HG03558 (cell line): ENCODE measurements at regions not wholly inside any gene's neighbourhood (a gene's known extent, or its start where the extent isn't known, plus 50 kb on each side); places are given as distances from the start of the nearest gene placed in this dataset.
"Not testable (repeated sequence)": the region's sequence is repeated elsewhere in the genome, so short reads cannot be mapped to it uniquely, and the experiment has no call there.

Experiments used
- ATAC-seq: cut with Tn5 transposase; IDR thresholded peaks from one replicate; pipeline ENCODE4 v1.9.1; 2021; ENCODE audit warnings: moderate number of reproducible peaks; ENCODE audit not compliant: unreplicated experiment; ENCODE audit errors: extremely low read depth

DNA sequence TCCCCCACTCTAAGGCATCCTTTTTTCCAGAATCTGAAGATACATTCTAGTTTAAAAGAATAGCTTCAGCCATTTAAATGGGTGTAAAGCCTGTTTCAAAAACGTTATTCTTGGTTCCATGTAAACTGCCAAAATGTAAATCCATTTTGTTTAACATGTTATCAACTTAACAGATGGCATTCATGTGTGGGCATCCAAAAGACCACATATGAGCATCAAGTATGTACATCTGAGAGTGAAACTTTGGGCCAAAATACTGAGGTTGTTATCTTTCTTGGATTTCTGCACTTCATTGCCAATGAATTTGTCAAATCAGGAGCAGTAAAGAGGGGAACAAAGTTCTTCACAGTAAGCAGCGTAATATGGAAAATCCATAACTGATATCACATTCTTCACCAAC lies 395.4 kb downstream of the ZNF804A start:
- ATAC-seq = no peak

DNA sequence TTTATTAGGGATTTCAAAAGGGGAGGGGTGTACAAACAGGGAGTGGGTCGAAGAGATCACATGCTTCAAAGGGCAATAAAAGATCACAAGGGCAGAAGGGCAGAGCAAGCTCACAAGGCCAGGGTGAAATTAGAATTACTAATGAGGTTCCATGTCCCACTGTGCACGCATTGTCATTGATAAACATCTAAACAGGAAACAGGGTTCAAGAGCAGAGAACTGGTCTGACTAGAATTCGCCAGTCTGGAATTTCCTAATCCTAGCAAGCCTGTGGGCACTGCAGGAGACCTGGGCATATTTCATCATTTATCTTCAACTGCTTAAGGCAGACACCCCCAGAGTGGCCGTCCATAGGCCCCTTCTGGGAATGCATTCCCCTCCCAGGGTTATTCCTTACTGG lies 408.2 kb downstream of the ZNF804A start:
- ATAC-seq = no peak

DNA sequence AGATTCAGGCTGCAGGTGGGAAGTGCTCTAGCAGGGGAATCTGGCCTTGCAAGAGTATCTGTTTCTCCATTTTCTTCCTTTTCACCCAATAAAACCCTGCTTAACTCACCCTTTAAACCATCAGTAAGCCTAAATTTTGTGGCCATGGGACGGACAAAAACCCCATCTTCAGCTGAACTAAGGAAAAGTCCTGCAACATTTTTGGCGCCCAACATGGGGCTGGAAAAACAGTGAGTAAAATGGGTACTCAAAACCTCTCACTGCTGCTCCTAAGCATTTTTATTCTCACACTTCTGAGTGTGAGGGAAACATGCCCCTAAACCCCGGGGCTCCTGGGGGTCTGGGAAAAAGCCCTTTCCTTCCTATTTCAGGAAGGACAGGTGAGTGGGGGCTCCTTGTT lies 414.3 kb downstream of the ZNF804A start:
- ATAC-seq = no peak

DNA sequence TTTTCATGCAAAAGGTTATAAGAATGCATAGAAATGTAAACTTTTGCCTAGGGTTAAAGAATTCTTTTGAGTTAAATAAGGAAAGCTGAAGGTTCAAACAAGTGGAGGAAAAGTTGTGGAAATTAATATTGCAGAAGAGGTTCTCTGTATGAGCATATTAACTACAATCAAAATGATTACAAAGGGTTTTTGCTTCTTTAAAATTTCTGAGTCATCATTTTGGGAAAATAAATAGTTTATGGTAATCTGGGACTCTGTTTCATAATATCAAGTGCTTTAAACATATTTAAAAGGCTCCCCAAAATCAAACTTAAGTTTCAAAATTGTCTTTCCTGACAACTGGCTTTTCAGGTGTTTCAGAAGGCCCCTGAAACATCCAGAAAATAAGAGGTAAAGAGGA lies 415.7 kb downstream of the ZNF804A start:
- ATAC-seq = no peak

DNA sequence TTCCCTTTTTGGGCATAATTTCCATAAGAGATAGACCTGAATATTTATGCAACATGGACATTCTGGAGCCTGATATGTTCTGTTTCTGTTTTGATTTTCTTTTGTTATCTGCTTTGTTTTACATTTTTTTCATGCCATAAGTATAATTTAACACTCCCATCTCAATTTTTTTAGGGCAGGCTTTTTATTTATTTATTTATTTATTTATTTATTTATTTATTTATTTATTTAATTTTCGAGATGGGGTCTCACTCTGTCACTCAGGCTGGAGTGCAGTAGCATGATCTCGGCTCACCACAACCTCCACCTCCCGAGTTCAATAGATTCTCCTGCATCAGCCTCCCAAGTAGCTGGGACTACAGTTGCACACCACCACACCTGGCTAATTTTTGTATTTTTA lies 427.6 kb downstream of the ZNF804A start:
- ATAC-seq = not testable (repeated sequence)

DNA sequence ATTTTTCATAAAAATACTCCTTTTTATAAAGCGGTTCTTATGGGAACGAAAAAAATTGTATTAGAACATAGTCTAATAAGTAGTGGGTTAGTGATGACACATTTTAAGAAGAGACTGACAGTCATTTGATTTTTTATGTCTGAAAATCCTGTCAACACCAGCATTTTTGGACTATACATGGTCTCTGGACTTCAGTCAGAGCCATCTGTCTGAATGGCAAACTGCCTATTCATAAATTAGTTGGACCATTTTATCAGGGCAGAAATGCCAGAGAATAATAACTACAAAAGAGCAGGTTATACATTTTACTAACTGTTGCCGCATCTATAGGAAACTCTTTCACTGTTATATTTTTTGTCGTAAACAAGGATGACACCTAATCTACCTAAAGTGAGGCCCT lies 437.6 kb downstream of the ZNF804A start:
- ATAC-seq = no peak

DNA sequence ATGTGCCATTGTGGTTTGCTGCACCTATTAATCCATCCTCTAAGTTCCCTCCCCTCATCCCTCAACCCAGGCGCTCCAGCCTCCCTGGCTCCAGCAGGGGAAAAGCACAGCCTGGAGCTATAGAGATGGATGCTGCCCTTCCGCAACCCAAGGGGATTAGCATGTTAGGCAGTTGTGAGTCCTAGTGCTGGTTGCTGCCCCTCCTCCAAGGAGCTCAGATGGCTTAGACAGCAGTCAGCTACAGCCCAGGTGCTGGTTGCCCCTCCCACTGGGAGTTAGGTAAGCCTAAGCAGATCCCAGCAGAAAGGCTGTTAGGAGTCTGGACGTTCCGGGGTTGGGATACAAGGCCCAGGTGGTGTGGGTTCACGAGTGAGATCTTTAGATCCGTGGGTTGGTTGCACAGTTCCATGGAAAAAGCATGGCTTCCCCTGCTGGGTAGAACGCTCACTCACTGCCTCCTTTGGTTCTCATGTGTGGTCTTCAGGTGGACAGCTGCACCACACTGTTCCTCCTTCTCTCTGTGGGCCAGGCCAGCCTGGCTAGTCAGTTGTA lies 446.1 kb downstream of the ZNF804A start:
- ATAC-seq = no peak

DNA sequence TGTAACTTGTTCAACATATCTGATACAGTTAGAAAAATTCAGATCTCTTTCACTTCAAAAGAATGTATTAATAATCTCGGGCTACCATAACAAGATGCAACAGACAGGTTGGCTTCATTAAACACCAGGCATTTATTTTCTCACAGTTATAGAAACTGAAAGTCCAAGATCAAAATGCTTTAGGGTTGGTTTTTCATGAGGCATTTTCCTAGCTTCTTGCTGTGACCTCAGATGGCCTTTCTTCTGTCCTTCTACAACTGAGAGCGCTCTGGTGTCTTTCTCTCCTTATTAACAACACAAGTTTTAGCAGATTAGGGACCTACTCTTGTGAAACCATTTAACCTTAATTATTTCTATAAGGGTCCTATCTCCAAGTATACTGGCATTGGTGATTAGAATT lies 452.5 kb downstream of the ZNF804A start:
- ATAC-seq = no peak

DNA sequence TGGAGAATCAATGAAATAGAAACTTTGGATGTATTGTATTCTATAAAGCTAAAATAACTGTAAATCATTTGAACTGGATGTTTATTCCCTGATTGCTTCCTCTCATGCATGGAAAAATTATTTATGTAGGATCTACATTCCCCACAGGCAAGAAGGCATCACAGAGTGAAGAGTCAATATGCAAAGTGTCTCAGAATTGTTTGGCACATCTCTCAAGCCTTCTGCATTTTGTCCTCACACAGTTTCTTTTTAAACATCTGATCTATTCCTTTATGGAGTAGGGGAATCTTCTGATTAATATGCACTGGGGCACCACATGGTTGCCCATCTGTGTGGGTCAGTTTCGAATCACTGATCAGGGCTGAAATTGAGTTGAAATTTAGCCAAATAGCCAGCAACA lies 465.4 kb downstream of the ZNF804A start:
- ATAC-seq = no peak

DNA sequence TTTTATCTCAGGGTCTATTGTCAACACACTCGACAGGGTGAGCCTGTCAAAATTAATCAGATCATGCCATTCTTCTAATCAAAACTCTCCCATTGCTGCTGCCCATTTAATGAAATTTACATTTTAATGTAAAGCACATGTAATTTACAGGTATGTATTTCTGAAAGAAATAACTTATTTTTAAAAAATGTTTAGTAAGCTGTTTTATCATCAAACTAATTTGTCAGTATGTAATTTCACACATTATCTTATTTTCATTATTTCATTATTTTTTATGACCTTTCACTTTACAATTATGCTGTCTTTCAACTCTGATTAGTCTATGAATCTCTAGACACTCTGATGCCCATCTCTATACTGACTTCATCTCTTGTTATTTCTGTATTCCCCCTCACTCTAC lies 467.8 kb downstream of the ZNF804A start:
- ATAC-seq = no peak

DNA sequence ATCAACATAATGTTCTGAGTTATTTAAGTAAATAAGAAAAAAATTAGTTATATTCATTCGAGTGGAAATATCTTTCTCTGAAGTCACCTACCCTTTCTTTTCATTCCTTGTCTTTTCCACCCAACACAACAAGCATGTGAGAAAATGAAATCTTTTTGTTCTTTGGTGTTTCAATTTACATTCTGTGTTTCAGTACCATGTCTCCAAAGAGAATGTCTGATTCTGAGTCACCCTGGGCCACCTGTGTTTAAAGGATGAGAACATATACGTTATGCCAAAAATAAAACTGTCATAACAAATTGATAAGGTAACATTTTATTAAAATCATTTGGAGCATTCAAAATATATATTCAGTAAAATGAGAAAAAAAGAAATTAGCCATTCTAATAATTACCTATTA lies 470.8 kb downstream of the ZNF804A start:
- ATAC-seq = no peak

DNA sequence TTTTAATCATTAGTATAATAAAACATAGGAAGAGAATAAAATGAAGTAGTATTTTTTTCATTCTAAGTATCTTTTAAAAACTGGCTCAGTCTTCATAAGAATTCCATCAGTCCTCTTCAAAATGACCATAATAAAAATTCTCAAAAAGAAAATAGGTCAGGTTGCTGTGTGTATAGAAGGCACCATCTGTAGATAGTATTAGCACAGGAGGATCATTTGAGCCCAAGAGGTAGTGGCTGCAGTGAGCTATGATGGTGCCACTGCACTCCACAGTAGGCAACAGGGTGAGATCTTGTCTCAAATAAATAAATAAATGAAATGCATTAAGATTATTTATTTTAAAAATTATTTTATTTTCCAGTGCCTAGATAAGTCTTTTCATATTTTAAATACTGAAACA lies 475.8 kb downstream of the ZNF804A start:
- ATAC-seq = no peak

DNA sequence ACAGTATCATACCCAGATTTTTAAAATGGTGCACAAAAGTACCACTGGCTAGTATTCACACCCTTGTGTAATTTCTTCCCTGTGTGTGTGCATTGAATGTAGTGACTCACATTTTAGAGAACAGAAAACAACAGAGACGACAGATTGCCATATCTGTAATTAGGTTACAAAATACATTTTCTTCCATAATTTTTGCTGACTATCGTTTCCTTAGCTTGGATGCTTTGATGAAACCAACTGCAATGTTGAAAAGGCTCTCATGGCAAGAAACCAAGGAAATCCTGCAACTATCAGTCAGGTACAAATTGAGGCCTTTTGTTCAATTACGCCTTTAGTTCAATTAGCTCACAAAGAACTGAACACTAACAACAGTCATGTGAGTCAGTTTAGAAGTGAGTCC lies 484.4 kb downstream of the ZNF804A start:
- no peak for ATAC-seq

DNA sequence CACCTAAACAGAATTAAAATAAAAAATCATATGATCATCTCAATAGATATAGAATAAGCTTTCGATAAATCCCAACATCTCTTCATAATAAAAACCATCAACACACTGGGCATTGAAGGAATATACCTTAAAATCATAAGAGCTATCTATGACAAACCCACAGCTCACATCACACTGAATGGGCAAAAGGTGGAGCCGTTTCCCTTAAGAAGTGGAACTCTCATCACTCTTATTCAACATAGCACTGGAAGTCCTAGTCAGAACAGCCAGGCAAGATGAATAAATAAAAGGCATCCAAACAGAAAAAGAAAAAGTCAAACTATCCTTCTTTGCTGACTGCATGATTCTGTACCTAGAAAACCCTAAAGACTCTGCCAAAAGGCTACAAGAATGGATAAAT lies 510.3 kb downstream of the ZNF804A start:
- no peak for ATAC-seq

DNA sequence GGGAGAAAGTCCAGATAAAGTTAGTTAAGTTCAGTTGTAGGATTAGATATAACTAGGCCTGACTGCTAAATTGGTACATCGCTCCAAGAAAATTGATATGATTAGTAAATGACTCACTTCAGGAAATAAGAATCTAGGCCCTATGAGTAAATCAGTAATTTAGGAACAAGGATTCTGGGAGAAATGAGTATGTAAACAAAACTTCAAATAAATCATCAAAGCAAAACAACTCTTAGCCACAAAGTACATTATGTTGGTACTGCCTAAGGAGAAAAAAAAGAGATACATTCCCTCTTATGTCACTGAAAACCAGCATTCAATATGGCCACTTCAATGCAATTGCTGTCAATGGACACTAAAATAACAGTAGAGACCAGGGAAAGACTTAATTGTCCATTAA lies 529.1 kb downstream of the ZNF804A start:
- ATAC-seq = no peak

DNA sequence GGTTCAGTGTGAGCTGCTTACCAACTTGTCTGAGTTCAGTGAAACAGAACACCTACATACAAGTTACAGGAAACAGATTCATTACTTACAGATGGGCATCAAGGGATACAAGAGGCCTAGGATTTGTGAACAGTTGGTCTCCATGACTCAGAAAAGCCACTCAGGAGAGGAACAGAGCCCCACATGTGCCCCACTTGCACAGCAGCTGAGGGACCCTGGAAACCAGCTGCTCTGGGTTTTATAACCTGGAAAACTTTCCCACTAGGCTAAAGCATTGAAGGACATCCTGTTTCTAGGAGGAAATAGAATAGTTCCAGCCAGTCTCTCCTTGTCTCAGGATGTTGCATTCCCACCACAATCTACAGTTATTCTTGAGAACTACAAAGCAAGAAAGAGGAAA lies 530.0 kb downstream of the ZNF804A start:
- no peak for ATAC-seq

DNA sequence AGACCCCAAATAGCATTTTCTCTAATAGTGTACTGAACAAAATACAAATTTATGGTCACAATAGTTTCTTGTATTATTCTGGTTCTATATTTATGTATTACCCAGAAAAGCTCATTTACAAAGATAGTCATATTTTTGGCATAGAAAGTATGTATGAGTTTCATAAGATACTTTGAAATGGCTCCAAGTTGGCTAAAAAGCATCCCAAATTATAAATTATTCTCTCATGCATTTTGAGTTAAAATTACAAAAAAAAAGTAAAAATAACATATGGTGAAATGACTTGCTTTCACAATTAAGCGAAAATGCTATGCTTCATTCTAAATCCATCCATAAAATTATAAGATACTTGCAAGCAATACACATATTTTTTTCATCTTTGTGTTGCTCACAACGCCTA lies 530.7 kb downstream of the ZNF804A start:
- ATAC-seq = no peak

DNA sequence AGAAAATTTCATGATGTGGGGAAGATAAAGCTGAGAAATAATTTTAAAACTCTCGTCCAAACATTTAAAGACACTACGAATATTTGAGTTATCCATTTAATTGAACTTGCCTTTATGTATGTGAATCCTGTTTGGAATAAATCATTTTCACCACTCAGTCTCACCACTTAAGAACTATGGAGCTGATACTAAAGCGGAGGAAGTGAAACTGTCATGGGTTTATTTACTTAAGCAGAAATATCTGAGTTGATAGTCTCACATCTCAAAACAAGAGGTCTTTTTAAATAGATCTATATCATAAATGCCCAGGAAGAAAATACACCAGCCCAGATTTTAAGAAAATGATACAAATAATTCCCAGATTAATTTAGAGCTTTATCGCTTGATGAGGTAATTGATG lies 532.4 kb downstream of the ZNF804A start:
- no peak for ATAC-seq

DNA sequence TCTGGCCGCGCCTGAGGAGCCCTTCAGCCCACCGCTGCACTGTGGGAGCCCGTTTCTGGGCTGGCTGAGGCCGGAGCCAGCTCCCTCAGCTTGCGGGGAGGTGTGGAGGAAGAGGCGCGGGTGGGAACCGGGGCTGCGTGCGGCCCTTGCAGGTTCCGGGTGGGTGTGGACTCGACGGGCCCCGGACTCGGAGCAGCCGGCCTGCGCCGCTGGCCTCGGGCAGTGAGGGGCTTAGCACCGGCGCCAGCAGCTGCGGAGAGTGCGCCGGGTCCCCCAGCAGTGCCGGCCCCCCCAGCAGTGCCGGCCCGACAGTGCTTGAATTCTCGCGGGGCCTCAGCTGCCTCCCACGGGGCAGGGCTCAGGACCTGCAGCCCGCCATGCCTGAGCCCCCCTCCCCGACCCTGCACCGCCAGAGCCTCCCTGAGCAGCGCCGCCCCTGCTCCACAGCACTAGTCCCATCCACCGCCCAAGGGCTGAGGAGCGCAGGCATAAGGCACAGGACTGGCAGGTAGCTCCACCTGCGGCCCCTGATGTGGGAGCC lies 534.2 kb downstream of the ZNF804A start:
- ATAC-seq = no peak

DNA sequence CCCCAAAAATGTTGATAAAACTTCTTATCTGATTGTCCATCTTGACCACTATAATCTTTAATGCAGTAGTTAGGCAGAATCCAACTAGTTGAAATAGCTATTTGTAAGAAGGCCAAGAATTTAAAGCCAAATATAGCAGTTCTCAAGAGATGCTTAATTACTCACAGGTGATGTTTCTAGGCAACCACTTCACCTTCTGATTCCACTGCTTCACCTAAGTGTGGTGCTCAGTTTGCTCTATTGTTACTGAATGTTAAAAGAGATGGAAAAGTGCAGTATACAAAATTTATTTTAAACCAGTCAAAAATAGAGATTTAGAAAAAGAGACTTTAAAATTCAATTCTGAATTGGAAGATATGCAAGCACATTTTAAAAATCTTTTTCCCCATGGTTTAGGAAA lies 539.4 kb downstream of the ZNF804A start:
- ATAC-seq = no peak

DNA sequence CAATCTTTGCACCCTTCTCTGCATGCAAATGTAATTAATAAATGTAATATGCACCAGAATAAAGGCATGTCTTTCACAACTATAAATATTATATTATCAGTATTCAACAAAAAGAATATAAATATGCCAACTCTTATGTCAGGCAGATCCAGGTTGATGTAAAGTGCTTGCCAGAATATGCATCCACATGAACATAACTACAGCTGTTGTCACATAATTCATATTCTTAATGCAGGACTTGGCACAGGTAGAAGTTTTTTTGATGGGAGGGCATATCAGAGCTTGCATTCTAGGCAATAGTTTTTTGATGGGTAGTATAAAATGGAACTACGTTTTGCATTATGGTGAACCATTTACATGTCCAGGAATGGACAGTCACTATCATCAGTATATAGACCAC lies 544.3 kb downstream of the ZNF804A start:
- no peak for ATAC-seq

DNA sequence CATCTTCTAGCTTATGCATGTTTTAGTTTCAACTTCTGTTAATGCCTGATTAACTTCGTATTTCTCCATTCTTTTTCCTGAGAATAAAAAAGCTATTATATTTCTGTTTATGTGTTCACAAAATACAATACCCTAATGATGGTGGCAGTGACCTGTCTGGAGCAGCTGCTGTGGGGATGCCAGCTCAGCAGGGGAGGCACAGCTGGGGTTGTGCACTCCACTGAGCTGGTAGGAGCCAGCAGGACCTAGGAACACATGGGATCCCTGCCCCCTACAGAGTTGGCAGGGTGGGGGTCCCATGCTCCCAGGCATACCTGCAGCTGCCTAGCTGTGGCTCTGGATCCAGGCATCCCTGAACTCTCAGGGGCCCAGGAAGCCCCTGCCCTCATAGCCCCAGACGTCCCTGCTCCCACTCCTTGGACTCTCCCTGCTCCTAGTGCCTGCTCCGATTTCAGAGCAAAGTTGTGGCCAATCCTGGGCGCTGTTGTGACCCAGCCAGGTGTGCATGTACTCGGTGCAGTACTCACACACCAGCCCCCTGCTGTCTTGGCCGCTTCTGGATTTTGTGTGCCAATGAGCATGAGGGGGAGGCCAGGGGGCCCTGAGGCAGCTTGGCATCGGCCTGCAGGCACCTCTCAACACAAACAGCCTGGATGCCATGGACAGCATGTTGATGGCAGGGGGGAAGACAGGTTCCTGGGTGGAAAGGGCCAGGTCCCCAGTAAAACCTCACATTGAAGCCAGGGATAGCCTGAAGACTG lies 546.0 kb downstream of the ZNF804A start:
- ATAC-seq = no peak
